MV-4-11 (cell line): ENCODE measurements at regions not wholly inside any gene's neighbourhood (a gene's known extent, or its start where the extent isn't known, plus 50 kb on each side); places are given as distances from the start of the nearest gene placed in this dataset.
A peak's percentile ranks its signal among the peaks of the same experiment; 100 is the strongest.
"Not testable (repeated sequence)": the region's sequence is repeated elsewhere in the genome, so short reads cannot be mapped to it uniquely, and the experiment has no call there.

ENCODE experiments used
- DNase-seq: peaks from one replicate; lab custom pipeline; 2025; lab: John Stamatoyannopoulos, UW

DNA sequence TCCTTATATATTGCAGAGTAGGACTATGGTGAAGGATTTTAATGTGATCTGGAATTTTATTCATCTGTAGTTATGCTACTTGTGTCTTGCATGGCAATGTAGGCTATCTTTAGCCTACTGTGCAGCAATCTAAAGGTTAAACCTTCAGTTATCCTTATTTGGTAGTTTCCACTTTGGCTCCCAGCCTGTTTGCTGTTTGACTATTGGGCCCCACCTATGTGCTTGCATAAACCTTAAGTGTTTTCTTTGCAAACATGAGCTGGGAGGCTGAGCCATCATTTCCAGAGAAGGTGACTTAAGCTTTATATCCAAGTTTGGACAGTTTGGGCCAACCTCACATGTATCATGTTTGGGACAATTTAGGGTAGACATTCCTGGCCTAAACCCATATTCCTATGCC is 537.5 kb downstream of the BTBD3 start:
- no peak for DNase-seq

- no peak for DNase-seq
These were observed 540.5 kb downstream of the BTBD3 start for GRCh38 chr20:12458241-12458640.

GRCh38 chr20:12464036-12464435 is 544.7 kb upstream of the SPTLC3 start:
- no peak for DNase-seq

GRCh38 chr20:12466915-12467314 is 541.9 kb upstream of the SPTLC3 start:
- no peak for DNase-seq

GRCh38 chr20:12467758-12468157 is 541.0 kb upstream of the SPTLC3 start:
- no peak for DNase-seq

DNA sequence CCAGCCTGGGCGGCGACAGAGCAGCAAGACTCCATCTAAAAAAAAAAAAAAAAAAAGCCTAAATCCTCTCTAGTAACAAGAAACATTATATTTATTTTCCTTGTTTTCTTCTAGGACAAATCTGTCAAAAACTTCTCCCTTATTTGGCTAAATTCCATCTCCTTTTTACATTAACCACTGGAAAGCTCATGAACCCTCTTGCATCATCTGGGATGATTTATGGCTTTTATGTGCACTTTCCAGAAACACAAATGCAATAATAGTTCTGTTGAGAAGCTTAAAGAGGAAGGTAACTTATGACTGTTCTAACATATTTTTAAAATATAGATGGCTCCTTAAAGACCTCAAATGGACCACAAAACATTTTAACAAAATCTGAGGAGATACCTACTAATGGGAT is 526.1 kb upstream of the SPTLC3 start:
- peak; percentile 89 for DNase-seq

DNA sequence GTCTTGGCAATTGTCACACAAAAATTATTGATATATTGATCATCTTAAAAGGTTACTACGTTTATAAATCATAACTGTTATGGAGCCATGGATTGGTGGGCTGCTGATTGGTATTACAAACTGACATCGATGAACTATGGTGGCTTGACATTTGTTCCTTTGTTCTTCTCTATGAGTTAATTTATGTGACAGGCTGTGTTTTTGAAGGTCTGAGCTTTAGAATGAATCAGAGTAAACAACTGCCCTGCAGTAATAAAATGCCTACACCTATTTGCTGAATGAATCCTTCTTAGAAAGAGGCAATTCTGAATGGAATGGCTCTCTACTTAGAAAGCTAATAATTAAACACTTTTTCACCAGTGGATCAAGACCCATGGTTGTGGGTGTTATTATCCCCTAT is 506.3 kb upstream of the SPTLC3 start:
- DNase-seq, result no peak

DNA sequence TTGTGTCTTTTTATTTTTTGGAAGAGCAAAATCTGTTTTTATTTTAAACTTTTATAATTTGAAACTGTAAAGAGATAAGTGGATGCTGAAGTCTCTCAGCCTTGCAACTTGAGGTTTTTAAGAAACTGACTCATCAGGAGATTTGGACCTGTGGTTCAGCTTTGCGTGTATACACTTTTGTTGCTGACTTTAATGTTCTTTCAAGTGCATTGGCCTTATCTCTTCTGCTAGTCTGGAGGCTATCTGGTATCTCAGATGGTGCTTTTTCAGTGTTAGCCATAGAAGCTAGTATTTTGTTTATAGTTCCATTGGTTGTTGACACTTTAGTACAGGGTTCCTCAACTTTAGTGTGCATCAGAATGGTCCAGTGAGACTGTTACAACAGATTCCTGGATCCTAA is 504.0 kb upstream of the SPTLC3 start:
- DNase-seq, result peak; percentile 18

DNA sequence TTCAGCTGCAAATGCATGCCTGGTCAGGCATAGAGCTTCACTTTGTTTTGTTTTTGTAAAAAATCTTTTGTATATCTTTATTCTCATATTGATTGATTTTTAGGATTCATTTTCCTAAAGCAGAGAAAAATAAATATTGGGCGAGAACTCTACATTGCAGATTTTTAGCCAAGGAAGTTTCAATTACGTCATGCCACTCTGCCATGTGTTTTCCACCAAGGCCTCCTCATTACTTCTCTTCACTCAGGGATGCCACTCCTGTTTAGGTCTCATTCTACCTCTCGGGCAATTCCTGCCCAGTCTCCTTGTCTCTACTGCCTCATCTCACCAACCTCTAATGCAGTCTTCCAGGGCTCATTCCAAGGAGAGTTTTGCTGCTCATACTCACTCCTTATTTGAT is 497.3 kb upstream of the SPTLC3 start:
- DNase-seq, result no peak

- no peak for DNase-seq
These were observed 496.0 kb upstream of the SPTLC3 start for GRCh38 chr20:12512755-12513154.

- DNase-seq, result no peak
These were observed 480.7 kb upstream of the SPTLC3 start for GRCh38 chr20:12528104-12528503.

GRCh38 chr20:12528591-12529041 is 480.2 kb upstream of the SPTLC3 start:
- DNase-seq, result no peak

DNA sequence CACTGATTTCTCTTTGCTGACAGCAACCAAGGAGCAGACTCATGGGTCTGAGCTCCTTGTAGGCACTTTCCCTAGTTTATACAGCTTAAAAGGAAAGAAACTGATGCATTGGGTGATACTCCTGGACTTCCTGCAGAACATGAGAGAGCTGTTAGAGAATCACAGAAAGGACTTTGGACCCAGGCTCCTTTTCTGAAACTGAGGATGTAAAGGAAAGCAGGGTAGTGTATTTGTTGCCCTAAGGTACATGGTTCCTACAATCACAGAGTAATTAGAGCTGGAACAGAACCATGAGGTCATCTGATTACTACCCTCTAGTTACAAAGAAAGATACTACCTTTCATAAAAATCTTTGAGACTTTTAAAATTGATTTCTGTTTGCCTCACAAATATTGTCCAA is 477.1 kb upstream of the SPTLC3 start:
- DNase-seq, result no peak

DNA sequence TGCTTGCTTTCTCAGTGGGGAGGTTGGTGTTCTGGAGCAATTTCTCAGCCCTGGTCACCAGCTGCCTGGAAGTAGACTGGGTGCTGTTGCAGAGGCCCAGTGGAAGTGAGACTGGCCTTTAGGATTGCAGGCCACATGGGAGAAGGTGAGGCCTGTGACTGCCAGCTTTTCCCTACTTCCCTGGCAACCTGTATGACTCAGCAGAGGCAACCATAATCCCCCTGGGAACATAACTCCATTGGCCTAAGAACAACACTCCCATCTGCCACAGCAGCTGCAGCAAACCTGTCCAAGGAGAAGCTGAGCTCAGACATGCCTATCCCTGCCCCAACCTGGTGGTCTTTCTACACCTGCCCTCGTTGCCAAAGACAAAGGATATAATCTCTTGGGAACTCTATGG is 473.5 kb upstream of the SPTLC3 start:
- no peak for DNase-seq

DNA sequence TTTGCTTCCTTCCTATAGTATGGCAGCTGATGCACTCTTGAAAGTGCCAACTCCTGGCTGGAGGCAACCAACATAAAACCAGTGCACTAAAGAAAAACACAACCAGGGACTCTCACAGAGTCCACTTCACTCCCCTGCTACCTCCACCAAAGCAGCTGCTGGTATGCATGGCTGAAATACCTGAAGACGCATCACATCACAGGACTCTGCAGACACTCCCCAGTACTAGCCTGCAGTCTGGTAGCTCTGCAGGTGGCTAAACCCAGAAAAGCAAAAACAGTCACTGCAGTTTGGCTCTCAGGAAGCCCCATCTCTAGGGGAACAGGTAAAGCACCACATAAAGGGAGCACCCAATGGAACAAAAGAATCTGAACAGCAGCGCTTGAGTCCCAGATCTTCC is 473.0 kb upstream of the SPTLC3 start:
- DNase-seq, result no peak

- no peak for DNase-seq
These were observed 454.3 kb upstream of the SPTLC3 start for GRCh38 chr20:12554426-12554825.

DNA sequence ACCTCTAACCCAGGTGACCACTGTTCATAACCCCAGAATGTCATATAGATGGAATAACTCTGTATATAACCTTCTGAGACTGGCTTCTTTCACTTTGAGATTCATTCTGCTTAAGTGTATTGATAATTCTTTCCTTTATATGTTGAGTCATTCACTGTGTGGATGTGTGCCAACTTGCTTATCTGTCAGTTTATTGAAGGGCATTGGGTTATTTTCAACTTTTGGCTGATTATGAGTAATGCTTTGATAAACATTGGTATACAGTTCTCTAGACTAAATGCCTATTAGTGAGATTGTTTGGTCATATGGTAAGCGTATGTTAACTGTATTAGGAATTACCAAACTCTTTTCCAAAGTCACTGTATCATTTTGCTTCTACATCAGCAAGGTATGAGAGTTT is 453.4 kb upstream of the SPTLC3 start:
- DNase-seq, result no peak

GRCh38 chr20:12555849-12556248 is 452.9 kb upstream of the SPTLC3 start:
- not testable (repeated sequence) for DNase-seq

GRCh38 chr20:12557224-12557623 is 451.5 kb upstream of the SPTLC3 start:
- no peak for DNase-seq

DNA sequence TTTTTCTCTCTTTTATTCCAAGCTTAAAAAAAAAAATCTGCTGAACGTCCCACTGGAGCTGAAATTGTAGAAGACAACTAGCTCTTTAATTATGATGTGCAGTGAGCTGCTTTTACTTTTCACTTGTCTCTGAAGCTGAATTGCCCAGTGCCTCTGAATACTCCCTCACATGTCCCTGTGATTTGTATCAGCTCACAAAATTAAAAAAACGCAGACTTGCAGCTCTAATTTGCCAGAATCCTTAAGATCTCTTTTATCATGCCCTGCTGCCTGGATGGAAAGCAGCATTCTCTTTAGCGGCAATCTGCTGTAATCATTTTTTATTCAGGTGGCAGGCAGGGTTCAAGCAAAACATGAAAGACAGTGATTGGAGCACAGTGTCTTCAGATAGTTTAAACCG is 443.8 kb upstream of the SPTLC3 start:
- DNase-seq, result no peak

- DNase-seq, result no peak
These were observed 442.2 kb upstream of the SPTLC3 start for GRCh38 chr20:12566596-12566995.

- peak; percentile 82 for DNase-seq
These were observed 438.4 kb upstream of the SPTLC3 start for GRCh38 chr20:12570371-12570770.

DNA sequence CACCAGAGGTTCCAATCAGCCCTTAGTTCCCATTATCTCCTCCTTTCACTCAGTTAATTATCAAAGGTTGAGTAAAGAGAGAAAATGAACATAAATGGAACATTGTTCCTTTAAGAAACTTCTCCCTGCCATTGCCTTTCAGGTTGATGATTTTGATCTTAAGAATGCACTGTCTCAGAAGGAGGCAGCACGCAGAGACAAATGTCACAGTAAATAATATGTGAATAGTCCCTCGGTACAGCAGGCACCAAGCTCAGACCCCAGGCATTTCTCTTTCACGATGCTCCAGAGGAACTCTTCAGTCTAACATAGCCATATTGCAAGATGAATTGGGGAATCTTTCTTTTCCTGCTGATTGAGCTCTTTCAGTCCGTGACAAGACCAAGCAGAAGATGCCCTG is 435.3 kb upstream of the SPTLC3 start:
- DNase-seq, result no peak

DNA sequence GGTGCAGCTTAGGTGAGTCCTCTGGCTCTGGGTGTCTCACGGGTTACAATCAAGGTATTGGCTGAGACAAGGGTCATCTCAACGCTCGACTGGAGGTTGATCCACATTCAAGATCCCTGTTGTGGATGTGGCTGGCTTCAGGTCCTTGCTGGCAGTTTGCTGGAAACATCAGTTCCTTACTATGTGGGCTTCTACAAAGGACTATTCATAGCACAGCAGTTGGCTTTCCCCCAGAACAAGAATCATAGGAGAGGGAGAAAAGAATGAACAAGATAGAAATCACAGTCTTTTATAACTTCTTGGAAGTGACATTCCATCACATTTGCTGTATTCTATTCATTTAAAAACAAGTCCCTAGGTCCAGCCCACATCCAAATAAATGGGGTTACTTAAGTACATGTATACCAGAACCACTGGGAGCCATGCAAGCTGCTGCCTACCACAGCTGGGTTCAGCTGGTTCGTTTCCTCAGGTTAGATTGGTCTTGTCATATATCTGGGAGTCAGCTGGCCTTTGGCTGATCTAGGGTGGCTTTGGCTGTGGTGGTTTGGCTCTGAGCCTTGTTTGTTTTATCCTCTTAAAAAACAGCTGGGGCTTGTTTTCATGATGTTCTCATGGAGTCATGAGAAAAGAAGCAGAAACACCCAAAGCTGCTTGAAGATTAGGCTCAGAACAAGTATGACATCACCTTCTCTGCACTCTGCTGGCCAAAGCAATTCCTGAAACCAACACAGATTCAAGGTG is 433.2 kb upstream of the SPTLC3 start:
- no peak for DNase-seq
